ENCODE measurements at regions not wholly inside any gene's neighbourhood (a gene's known extent, or its start where the extent isn't known, plus 50 kb on each side); places are given as distances from the start of the nearest gene placed in this dataset.

GRCh38 chr12:114512351-114512750 is 106.4 kb upstream of the TBX5 start:
- H3K9me3 ChIP-seq = no peaks in the 10 kb centered on the region
- no peak overlapping the region for H3K4me3 ChIP-seq
- WGBS, 2 donors = 30 to 67% methylated on average over 3 of the region's 3 CpGs
- no peaks in the 10 kb centered on the region for H3K36me3 ChIP-seq
- H3K4me1 ChIP-seq = no peaks in the 10 kb centered on the region
- no peak for DNase-seq
- H3K27me3 ChIP-seq = peaks cover 0 to 33% (median 2%) of the 10 kb centered on the region in 3 donors
- H3K27ac ChIP-seq = no peak overlapping the region
- TF ChIP-seq POLR2AphosphoS5 (IDR thresholded peaks at IDR 0.05) = no peak
- no peak for TF ChIP-seq EP300 (IDR thresholded peaks at IDR 0.05)
- no peak for TF ChIP-seq CTCF (IDR thresholded peaks at IDR 0.05)
- TF ChIP-seq POLR2A (IDR thresholded peaks at IDR 0.05) = no peak
- intact Hi-C loops (cut with DNase I) = no loop called here

- no peak for TF ChIP-seq POLR2AphosphoS5 (IDR thresholded peaks at IDR 0.05)
- peak in 3 of 4 experiments; percentile 35 to 68 (median 54) for TF ChIP-seq CTCF (IDR thresholded peaks at IDR 0.05)
- no peak for TF ChIP-seq POLR2A (IDR thresholded peaks at IDR 0.05)
- Histone ChIP-seq H3K27ac (no peak overlapping the region), H3K36me3 (no peaks in the 10 kb centered on the region), H3K4me1 (no peaks in the 10 kb centered on the region), H3K4me3 (no peak overlapping the region), H3K9me3 (no peaks in the 10 kb centered on the region), H3K27me3 (peaks cover 0 to 42% (median 2%) of the 10 kb centered on the region in 3 donors)
- intact Hi-C loops (cut with DNase I) = loop anchor here (2.0 to 5.0 kb wide), 3 partner anchors 342 to 541 kb away; partner anchors contain the start of gene RBM19
- peak; percentile 71 for DNase-seq
- WGBS, 2 donors = 32 to 36% methylated on average over 8 of the region's 8 CpGs
Measured at GRCh38 chr12:114508529-114509129, 102.7 kb upstream of the TBX5 start.

- intact Hi-C loops (cut with DNase I) = loop anchor here (5.0 kb wide), 1 partner anchor 539 kb away; the partner anchor contains the start of gene RBM19
- H3K4me3 ChIP-seq = no peak overlapping the region
- 55 to 67% methylated on average over 6 of the region's 6 CpGs for WGBS, 2 donors
- no peaks in the 10 kb centered on the region for H3K9me3 ChIP-seq
- H3K27me3 ChIP-seq = peaks cover 0 to 49% (median 11%) of the 10 kb centered on the region in 3 donors
- no peak overlapping the region for H3K27ac ChIP-seq
- TF ChIP-seq EP300 (IDR thresholded peaks at IDR 0.05) = no peak
- no peak for TF ChIP-seq CTCF (IDR thresholded peaks at IDR 0.05)
- TF ChIP-seq POLR2A (IDR thresholded peaks at IDR 0.05) = no peak
- no peak for TF ChIP-seq POLR2AphosphoS5 (IDR thresholded peaks at IDR 0.05)
- H3K4me1 ChIP-seq = no peaks in the 10 kb centered on the region
- no peak for DNase-seq
- H3K36me3 ChIP-seq = no peaks in the 10 kb centered on the region
Measured at GRCh38 chr12:114506651-114507050, 100.7 kb upstream of the TBX5 start.

- Histone ChIP-seq H3K4me1 (no peaks in the 10 kb centered on the region), H3K27me3 (peaks cover 0 to 64% (median 21%) of the 10 kb centered on the region in 3 donors), H3K27ac (no peak overlapping the region), H3K36me3 (no peaks in the 10 kb centered on the region), H3K9me3 (no peaks in the 10 kb centered on the region), H3K4me3 (no peak overlapping the region)
- DNase-seq = no peak
- TF ChIP-seq EP300 (IDR thresholded peaks at IDR 0.05) (no peak), POLR2AphosphoS5 (IDR thresholded peaks at IDR 0.05) (no peak), POLR2A (IDR thresholded peaks at IDR 0.05) (no peak), CTCF (IDR thresholded peaks at IDR 0.05) (no peak)
- WGBS, 2 donors = 14 to 27% methylated on average over 3 of the region's 3 CpGs
- intact Hi-C loops (cut with DNase I) = no loop called here
Measured at GRCh38 chr12:114504311-114504710, 98.4 kb upstream of the TBX5 start.

- Histone ChIP-seq H3K27me3 (peaks cover 2 to 80% (median 25%) of the 10 kb centered on the region in 3 donors), H3K4me1 (no peaks in the 10 kb centered on the region), H3K36me3 (no peaks in the 10 kb centered on the region), H3K27ac (no peak overlapping the region), H3K9me3 (no peaks in the 10 kb centered on the region), H3K4me3 (no peak overlapping the region)
- intact Hi-C loops (cut with DNase I) = no loop called here
- TF ChIP-seq EP300 (IDR thresholded peaks at IDR 0.05) = no peak
- TF ChIP-seq CTCF (IDR thresholded peaks at IDR 0.05) = no peak
- no peak for TF ChIP-seq POLR2AphosphoS5 (IDR thresholded peaks at IDR 0.05)
- TF ChIP-seq POLR2A (IDR thresholded peaks at IDR 0.05) = no peak
- DNase-seq = no peak
- 7 to 9% methylated on average over 7 of the region's 7 CpGs for WGBS, 2 donors
Measured at GRCh38 chr12:114501474-114501807, 95.5 kb upstream of the TBX5 start.
